Suprapubic skin (tissue), 4 donors: ENCODE measurements at regions not wholly inside any gene's neighbourhood (a gene's known extent, or its start where the extent isn't known, plus 50 kb on each side); places are given as distances from the start of the nearest gene placed in this dataset.

Experiments used
- DNase-seq, 2 donors: peaks; one replicate each; pipeline ENCODE4 v3.0.0-alpha.2; 2019; ENCODE audit warnings: low spot score in 2 of 2
- H3K27ac ChIP-seq: fragments of 200-600 bp; sonication (generic); one replicate; pipeline ENCODE4 v1.5.1; 2019
- H3K27me3 ChIP-seq: fragments of 200-600 bp; sonication (generic); one replicate; pipeline ENCODE4 v1.5.1; 2019
- H3K36me3 ChIP-seq: fragments of 200-600 bp; sonication (generic); one replicate; pipeline ENCODE4 v1.5.1; 2019
- H3K4me1 ChIP-seq: fragments of 200-600 bp; sonication (generic); one replicate; pipeline ENCODE4 v1.5.1; 2019
- H3K4me3 ChIP-seq: fragments of 200-600 bp; sonication (generic); one replicate; pipeline ENCODE4 v1.5.1; 2019; ENCODE audit warnings: mild to moderate bottlenecking
- H3K9me3 ChIP-seq: fragments of 200-600 bp; sonication (generic); one replicate; pipeline ENCODE4 v1.5.1; 2019
- EP300 ChIP-seq: sonication (generic); formaldehyde crosslinking; IDR thresholded peaks from one replicate; pipeline ENCODE4 v1.6.1; 2017; ENCODE audit warnings: antibody characterized with exemption
- POLR2A ChIP-seq, 2 donors: fragments of 450-650 bp; IDR thresholded peaks; one replicate each; pipeline ENCODE4 v1.6.1; 2017; ENCODE audit warnings: antibody characterized with exemption in 2 of 2, mild to moderate bottlenecking in 2 of 2, moderate library complexity in 2 of 2
- POLR2AphosphoS5 ChIP-seq, 3 donors: sonication (generic); formaldehyde crosslinking; IDR thresholded peaks; one replicate each; pipeline ENCODE4 v1.6.1; 2017; ENCODE audit warnings: antibody characterized with exemption in 3 of 3
- WGBS: methylation state at CpG from one replicate; pipeline ENCODE4 v1.1.5; 2018; 5-methylcytosine and 5-hydroxymethylcytosine counted together
- TF ChIP-seq, protein P1 (sequence below), 2 donors: fragments of 200-600 bp in 1 of 2; fragments of 450-650 bp in 1 of 2; sonication (generic) in 1 of 2; IDR thresholded peaks; one replicate each; pipeline ENCODE4 v1.5.1; 2016 to 2019; ENCODE audit warnings: antibody characterized with exemption in 2 of 2, mild to moderate bottlenecking in 1 of 2, moderate library complexity in 1 of 2

DNA sequence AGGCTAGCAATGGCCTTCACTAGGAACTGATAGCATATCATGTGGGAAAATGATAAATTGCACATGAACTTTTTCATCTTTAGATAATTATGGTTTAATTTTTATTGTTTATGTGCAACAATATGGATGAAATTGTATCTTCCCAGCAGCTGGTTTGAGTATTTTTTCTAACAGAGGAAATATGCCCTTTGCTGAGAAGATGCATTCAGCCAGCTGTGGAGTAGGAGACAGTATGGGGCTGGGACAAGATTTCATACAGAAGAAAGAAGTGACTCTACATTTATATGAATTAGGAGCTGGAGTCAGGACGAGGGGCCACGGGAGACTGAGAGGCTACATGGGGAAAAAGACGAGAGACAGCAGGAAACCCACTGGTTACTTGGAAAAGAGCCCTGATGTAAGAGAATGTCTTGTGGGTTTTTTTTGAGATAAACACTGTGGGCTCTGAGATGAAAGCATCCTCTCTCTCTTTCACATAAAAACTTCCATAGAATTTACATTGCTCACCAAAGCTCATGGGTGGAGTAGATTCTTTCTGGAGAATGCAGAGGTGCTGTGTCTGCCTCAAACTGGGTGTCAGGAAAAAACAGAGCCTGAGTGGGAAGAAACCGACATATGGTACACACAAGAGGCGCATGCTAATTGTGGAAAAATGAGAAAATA lies 115.2 kb upstream of the PDZRN3 start:
- Histone ChIP-seq H3K9me3 (no peaks in the 10 kb centered on the region), H3K27me3 (no peaks in the 10 kb centered on the region), H3K36me3 (no peaks in the 10 kb centered on the region), H3K4me3 (no peak overlapping the region), H3K27ac (no peak overlapping the region), H3K4me1 (peaks cover 2% of the 10 kb centered on the region)
- 53% methylated on average over 5 of the region's 5 CpGs for WGBS
- no peak for DNase-seq
- TF ChIP-seq, protein P1, sequence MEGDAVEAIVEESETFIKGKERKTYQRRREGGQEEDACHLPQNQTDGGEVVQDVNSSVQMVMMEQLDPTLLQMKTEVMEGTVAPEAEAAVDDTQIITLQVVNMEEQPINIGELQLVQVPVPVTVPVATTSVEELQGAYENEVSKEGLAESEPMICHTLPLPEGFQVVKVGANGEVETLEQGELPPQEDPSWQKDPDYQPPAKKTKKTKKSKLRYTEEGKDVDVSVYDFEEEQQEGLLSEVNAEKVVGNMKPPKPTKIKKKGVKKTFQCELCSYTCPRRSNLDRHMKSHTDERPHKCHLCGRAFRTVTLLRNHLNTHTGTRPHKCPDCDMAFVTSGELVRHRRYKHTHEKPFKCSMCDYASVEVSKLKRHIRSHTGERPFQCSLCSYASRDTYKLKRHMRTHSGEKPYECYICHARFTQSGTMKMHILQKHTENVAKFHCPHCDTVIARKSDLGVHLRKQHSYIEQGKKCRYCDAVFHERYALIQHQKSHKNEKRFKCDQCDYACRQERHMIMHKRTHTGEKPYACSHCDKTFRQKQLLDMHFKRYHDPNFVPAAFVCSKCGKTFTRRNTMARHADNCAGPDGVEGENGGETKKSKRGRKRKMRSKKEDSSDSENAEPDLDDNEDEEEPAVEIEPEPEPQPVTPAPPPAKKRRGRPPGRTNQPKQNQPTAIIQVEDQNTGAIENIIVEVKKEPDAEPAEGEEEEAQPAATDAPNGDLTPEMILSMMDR (IDR thresholded peaks at IDR 0.05), result no peak
- TF ChIP-seq EP300 (no peak), POLR2A (IDR thresholded peaks at IDR 0.05) (no peak), POLR2AphosphoS5 (IDR thresholded peaks at IDR 0.05) (no peak)

DNA sequence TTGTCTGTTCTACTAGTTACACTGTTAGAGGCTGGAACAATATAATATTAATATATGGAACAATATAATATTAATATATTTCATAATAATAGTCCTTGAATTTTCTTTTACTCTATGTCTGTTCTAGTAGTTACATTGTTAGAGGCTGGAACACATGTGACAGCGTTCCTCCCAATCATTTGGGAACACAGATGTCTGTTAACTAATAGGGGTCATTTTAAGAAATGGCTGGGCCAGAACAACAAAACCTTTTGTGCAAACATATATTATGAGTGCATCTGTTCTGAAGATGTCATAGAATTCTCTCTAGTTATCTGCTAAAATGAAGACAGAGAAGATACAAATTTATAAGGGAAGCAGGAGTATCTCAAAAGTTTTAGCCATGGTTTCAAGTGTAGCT lies 114.0 kb upstream of the PDZRN3 start:
- Histone ChIP-seq H3K4me1 (peaks cover 2% of the 10 kb centered on the region), H3K27ac (no peak overlapping the region), H3K27me3 (no peaks in the 10 kb centered on the region), H3K9me3 (no peaks in the 10 kb centered on the region), H3K4me3 (no peak overlapping the region), H3K36me3 (no peaks in the 10 kb centered on the region)
- WGBS, result 87% methylated on average over 1 of the region's 1 CpG
- TF ChIP-seq POLR2A (IDR thresholded peaks at IDR 0.05), result no peak
- no peak for DNase-seq

DNA sequence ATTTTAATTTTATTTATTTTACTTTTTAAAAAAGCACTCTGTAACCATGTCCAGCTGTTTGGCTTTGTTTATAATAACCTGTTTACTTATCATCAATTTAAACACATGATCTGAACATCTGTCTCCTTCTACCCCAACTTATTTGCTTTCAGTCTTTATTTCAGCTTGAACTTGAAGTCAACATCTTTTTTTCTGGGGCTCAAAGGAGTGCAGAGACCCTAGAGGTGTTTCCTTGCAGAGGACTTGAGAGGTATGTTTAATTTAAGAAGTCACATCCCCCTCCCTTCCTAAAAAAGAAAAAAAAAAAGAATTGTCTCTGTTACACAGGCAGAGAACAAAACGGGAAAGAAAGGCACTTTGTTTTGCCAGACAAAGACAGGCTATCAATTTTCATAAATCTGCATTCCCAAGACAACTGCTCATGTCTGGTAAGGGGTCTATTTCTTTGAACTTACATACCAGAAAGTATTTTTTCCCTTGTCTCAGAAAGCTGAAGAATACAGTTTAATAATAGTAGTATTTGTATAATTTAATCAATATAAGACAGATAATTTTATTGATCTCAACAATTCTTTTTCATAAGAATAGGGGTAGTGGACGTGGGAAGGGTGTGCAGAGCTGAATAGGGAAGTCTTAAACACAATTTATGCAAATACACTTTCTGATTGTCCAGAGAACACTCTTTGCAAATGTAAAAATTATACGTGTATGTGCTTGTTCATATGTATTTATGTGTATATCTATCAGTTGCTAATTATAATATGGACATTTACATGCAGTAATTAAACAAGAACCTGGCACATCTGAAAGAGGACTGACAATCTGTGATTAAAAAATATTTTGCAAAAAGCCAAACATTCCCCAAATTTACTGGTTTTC lies 109.7 kb upstream of the PDZRN3 start:
- TF ChIP-seq POLR2AphosphoS5 (IDR thresholded peaks at IDR 0.05) (no peak), EP300 (no peak), POLR2A (IDR thresholded peaks at IDR 0.05) (no peak)
- TF ChIP-seq, protein P1 (IDR thresholded peaks at IDR 0.05), result no peak
- Histone ChIP-seq H3K9me3 (no peaks in the 10 kb centered on the region), H3K27me3 (no peaks in the 10 kb centered on the region), H3K4me3 (no peak overlapping the region), H3K27ac (no peak overlapping the region), H3K4me1 (no peaks in the 10 kb centered on the region), H3K36me3 (no peaks in the 10 kb centered on the region)
- 43% methylated on average over 3 of the region's 3 CpGs for WGBS
- no peak for DNase-seq

DNA sequence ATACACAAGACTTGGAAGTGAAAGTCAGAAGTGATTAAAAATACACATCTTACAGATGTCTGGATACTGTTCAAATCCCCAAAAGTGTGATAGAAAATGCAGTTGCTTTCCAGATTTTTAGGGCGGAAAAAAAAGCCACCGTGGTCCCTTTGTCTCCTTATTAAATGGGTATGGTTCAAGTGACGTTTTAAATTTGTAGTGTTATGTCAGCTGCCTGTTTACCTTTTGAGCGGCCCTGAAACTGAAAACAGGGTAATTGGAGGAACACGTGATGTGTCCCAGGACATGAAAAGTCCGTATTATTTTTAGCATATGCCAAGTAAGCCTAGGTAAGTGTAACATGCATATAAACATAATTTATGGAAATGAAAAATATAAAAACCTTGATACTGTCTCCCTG lies 109.0 kb upstream of the PDZRN3 start:
- WGBS, result 59% methylated on average over 6 of the region's 6 CpGs
- Histone ChIP-seq H3K27me3 (no peaks in the 10 kb centered on the region), H3K9me3 (no peaks in the 10 kb centered on the region), H3K27ac (no peak overlapping the region), H3K36me3 (no peaks in the 10 kb centered on the region), H3K4me3 (no peak overlapping the region), H3K4me1 (no peaks in the 10 kb centered on the region)
- no peak for TF ChIP-seq POLR2AphosphoS5 (IDR thresholded peaks at IDR 0.05)
- no peak for TF ChIP-seq EP300
- TF ChIP-seq, protein P1 (IDR thresholded peaks at IDR 0.05), result no peak
- TF ChIP-seq POLR2A (IDR thresholded peaks at IDR 0.05), result no peak
- DNase-seq, result no peak

DNA sequence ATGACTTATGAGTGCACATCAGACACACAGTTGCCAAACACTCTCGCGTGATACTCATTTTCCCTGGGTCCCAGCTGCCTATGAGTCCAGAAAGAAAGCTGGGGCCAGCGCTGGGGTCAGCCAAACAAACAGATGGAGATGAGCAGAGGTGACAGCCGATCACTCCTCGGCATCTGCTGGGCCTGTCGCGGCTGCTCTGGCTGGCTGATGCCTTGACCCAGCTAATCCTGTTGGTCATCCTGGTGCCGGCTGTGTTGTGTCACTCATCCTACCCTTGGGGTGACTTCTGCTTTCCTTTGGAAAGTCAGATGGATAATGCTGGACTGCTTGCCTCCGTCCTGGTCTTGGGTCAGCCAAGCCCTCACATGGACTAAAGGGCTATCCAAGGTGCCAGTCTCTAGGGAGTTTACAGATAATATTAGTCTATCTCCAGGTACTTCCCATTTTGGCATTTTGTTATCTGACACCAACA lies 105.3 kb upstream of the PDZRN3 start:
- Histone ChIP-seq H3K27ac (no peak overlapping the region), H3K4me1 (peaks cover 17% of the 10 kb centered on the region), H3K9me3 (no peaks in the 10 kb centered on the region), H3K4me3 (no peak overlapping the region), H3K27me3 (no peaks in the 10 kb centered on the region), H3K36me3 (no peaks in the 10 kb centered on the region)
- DNase-seq, result no peak
- 73% methylated on average over 9 of the region's 9 CpGs for WGBS
- TF ChIP-seq EP300 (no peak), POLR2AphosphoS5 (IDR thresholded peaks at IDR 0.05) (no peak), POLR2A (IDR thresholded peaks at IDR 0.05) (no peak)
- TF ChIP-seq, protein P1 (IDR thresholded peaks at IDR 0.05), result no peak
